MM.1S (cell line): ENCODE measurements at regions not wholly inside any gene's neighbourhood (a gene's known extent, or its start where the extent isn't known, plus 50 kb on each side); places are given as distances from the start of the nearest gene placed in this dataset.
A peak's percentile ranks its signal among the peaks of the same experiment; 100 is the strongest.

ENCODE experiments used
- DNase-seq: peaks from one replicate; pipeline ENCODE4 v3.0.0-alpha.2; 2015
- H2AFZ ChIP-seq: fragments of 300-600 bp; sonication (generic); 2 replicates; pipeline ENCODE4 v1.6.0; 2016; ENCODE audit warnings: antibody characterized with exemption, low read length
- H3F3A ChIP-seq: fragments of 300-600 bp; sonication (generic); 2 replicates; pipeline ENCODE4 v1.6.1; 2016; ENCODE audit warnings: mild to moderate bottlenecking, antibody characterized with exemption, low read length, moderate library complexity, mixed read lengths; ENCODE audit not compliant: insufficient read depth
- H3K27ac ChIP-seq: fragments of 300-600 bp; sonication (generic); 2 replicates; pipeline ENCODE4 v1.5.1; 2016; ENCODE audit warnings: mild to moderate bottlenecking, low read length
- H3K27me3 ChIP-seq: fragments of 300-600 bp; sonication (generic); replicated peaks from 2 replicates; pipeline ENCODE4 v1.6.0; 2016; ENCODE audit warnings: low read length; ENCODE audit not compliant: insufficient read depth
- H3K36me3 ChIP-seq: fragments of 300-600 bp; sonication (generic); replicated peaks from 2 replicates; pipeline ENCODE4 v1.6.1; 2016; ENCODE audit warnings: mild to moderate bottlenecking, low read length, mixed read lengths; ENCODE audit not compliant: insufficient read depth
- H3K4me1 ChIP-seq: fragments of 300-600 bp; sonication (generic); 2 replicates; pipeline ENCODE4 v1.6.1; 2016; ENCODE audit warnings: low read length, mixed read lengths
- H3K4me2 ChIP-seq: fragments of 300-600 bp; sonication (generic); 2 replicates; pipeline ENCODE4 v1.6.0; 2016; ENCODE audit warnings: low read depth, low read length
- H3K4me3 ChIP-seq: fragments of 300-600 bp; sonication (generic); 2 replicates; pipeline ENCODE4 v1.5.1; 2016; ENCODE audit warnings: low read length, mixed read lengths
- H3K79me2 ChIP-seq: fragments of 300-600 bp; sonication (generic); 2 replicates; pipeline ENCODE4 v1.6.1; 2016; ENCODE audit warnings: mixed run types, low read length, mixed read lengths
- H3K9ac ChIP-seq: fragments of 300-600 bp; sonication (generic); 2 replicates; pipeline ENCODE4 v1.6.1; 2016; ENCODE audit warnings: low read length, mixed read lengths
- H3K9me2 ChIP-seq: fragments of 300-600 bp; sonication (generic); replicated peaks from 2 replicates; pipeline ENCODE4 v1.6.1; 2016; ENCODE audit warnings: mild to moderate bottlenecking, low read length, mixed read lengths; ENCODE audit not compliant: insufficient read depth
- H3K9me3 ChIP-seq: fragments of 300-600 bp; sonication (generic); replicated peaks from 2 replicates; pipeline ENCODE4 v1.6.1; 2016; ENCODE audit warnings: mild to moderate bottlenecking, low read length, mixed read lengths; ENCODE audit not compliant: insufficient read depth
- H4K20me1 ChIP-seq: fragments of 300-600 bp; sonication (generic); 2 replicates; pipeline ENCODE4 v1.6.1; 2016; ENCODE audit warnings: mild to moderate bottlenecking, low read length, moderate library complexity, mixed read lengths; ENCODE audit not compliant: insufficient read depth
- EZH2 ChIP-seq: fragments of 300-600 bp; sonication (generic); optimal IDR thresholded peaks from 2 replicates; pipeline ENCODE3; 2017; ENCODE audit warnings: low read depth, mild to moderate bottlenecking, antibody characterized with exemption, low read length, mixed read lengths
- EZH2phosphoT487 ChIP-seq: fragments of 300-600 bp; sonication (generic); IDR thresholded peaks from 2 replicates; pipeline ENCODE4 v1.6.1; 2018; ENCODE audit warnings: antibody characterized with exemption, low read length
- TF ChIP-seq, protein P1 (sequence below): fragments of 300-600 bp; sonication (generic); IDR thresholded peaks from 2 replicates; pipeline ENCODE4 v1.5.1; 2016; ENCODE audit warnings: antibody characterized with exemption, low read length, mixed read lengths

DNA sequence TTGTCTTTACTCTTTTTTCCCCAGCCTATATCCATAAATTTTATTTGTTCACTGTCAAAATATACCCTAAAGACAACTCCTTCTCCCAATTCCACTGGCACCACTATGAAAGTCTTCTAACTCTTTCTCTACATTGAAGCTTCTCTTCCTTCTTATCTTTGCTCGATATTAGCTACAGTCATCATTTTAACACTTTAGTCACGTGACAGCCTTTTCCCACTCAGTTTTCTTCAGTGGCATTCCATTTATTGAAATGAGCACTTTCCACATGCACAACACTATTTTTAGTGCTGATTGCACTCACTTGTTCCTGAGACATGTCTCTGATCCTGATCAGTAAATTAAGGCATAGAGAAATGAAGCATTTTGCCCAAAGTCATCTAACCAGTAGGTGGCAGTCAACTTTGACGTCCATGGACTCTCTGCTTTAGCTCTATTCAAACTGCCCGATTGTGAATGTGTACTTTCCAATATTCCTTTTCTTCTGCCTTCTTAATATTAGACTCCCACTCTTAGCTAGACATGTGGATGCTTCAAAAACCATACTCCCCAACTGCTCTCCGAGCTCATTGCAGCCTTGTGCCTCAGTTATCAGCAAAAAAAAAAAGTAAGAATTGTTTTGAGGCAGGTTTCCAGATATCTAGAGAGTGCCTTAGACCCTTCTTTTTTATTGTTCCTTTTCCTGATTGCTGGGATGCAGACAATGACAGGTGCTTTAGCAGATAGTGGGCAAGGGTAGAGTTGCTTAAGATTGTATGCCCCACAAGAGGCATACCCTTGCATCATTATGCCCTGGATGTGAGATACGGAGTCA lies 394.4 kb upstream of the ADGRL3 start:
- TF ChIP-seq, protein P1, sequence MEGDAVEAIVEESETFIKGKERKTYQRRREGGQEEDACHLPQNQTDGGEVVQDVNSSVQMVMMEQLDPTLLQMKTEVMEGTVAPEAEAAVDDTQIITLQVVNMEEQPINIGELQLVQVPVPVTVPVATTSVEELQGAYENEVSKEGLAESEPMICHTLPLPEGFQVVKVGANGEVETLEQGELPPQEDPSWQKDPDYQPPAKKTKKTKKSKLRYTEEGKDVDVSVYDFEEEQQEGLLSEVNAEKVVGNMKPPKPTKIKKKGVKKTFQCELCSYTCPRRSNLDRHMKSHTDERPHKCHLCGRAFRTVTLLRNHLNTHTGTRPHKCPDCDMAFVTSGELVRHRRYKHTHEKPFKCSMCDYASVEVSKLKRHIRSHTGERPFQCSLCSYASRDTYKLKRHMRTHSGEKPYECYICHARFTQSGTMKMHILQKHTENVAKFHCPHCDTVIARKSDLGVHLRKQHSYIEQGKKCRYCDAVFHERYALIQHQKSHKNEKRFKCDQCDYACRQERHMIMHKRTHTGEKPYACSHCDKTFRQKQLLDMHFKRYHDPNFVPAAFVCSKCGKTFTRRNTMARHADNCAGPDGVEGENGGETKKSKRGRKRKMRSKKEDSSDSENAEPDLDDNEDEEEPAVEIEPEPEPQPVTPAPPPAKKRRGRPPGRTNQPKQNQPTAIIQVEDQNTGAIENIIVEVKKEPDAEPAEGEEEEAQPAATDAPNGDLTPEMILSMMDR = peak; percentile 69
- no peak for TF ChIP-seq EZH2phosphoT487
- Histone ChIP-seq H3K79me2 (no peaks in the 10 kb centered on the region), H3K4me2 (no peak overlapping the region), H2AFZ (no peak overlapping the region), H3K4me1 (no peaks in the 10 kb centered on the region), H3K4me3 (no peak overlapping the region), H3F3A (no peaks in the 10 kb centered on the region), H3K27ac (no peak overlapping the region), H3K9me3 (no peaks in the 10 kb centered on the region), H3K36me3 (no peaks in the 10 kb centered on the region), H4K20me1 (no peaks in the 10 kb centered on the region), H3K27me3 (no peaks in the 10 kb centered on the region), H3K9me2 (no peaks in the 10 kb centered on the region), H3K9ac (no peak overlapping the region)
- DNase-seq = peak; percentile 63

- no peak for DNase-seq
- H3K4me1 ChIP-seq = peaks cover 14% of the 10 kb centered on the region
- no peaks in the 10 kb centered on the region for H3K79me2 ChIP-seq
- no peak overlapping the region for H3K4me3 ChIP-seq
- no peaks in the 10 kb centered on the region for H3K9me2 ChIP-seq
- H3K4me2 ChIP-seq = no peak overlapping the region
- H3K9me3 ChIP-seq = no peaks in the 10 kb centered on the region
- no peaks in the 10 kb centered on the region for H3K27me3 ChIP-seq
- no peak overlapping the region for H3K27ac ChIP-seq
- no peaks in the 10 kb centered on the region for H4K20me1 ChIP-seq
- no peak overlapping the region for H3K9ac ChIP-seq
- no peak for TF ChIP-seq EZH2phosphoT487
- TF ChIP-seq EZH2 = no peak
- TF ChIP-seq, protein P1 = no peak
- H3K36me3 ChIP-seq = no peaks in the 10 kb centered on the region
- no peaks in the 10 kb centered on the region for H3F3A ChIP-seq
- no peak overlapping the region for H2AFZ ChIP-seq
Measured at GRCh38 chr4:60808726-60809485, 391.2 kb upstream of the ADGRL3 start.

GRCh38 chr4:60809486-60809800 lies 390.7 kb upstream of the ADGRL3 start:
- TF ChIP-seq EZH2phosphoT487 = no peak
- no peak for TF ChIP-seq EZH2
- TF ChIP-seq, protein P1 = no peak
- Histone ChIP-seq H3K9me2 (no peaks in the 10 kb centered on the region), H3K9me3 (no peaks in the 10 kb centered on the region), H3K9ac (no peak overlapping the region), H3F3A (no peaks in the 10 kb centered on the region), H2AFZ (no peak overlapping the region), H3K79me2 (no peaks in the 10 kb centered on the region), H3K4me2 (no peak overlapping the region), H3K4me3 (no peak overlapping the region), H4K20me1 (no peaks in the 10 kb centered on the region), H3K27me3 (no peaks in the 10 kb centered on the region), H3K4me1 (peaks cover 14% of the 10 kb centered on the region), H3K36me3 (no peaks in the 10 kb centered on the region), H3K27ac (no peak overlapping the region)
- no peak for DNase-seq
